ENCODE measurements at regions not wholly inside any gene's neighbourhood (a gene's known extent, or its start where the extent isn't known, plus 50 kb on each side); places are given as distances from the start of the nearest gene placed in this dataset.

- H3K4me3 ChIP-seq: no peak overlapping the region
- 32 to 71% (median 58%) methylated on average over 5 to 9 of the region's 9 CpGs for WGBS, 5 donors
- DNase-seq: no peak
These were observed 74.1 kb upstream of the HSPA9 start for GRCh38 chr5:138649316-138649720.

GRCh38 chr5:138648841-138649240 lies 73.6 kb upstream of the HSPA9 start:
- intact Hi-C loops (cut with DNase I; ENCODE audit: low total_unique reads): no loop called here
- Histone ChIP-seq H3K4me3 (no peak overlapping the region), H3K9me3 (no peaks in the 10 kb centered on the region), H3K27ac (peak overlapping the region in 5 of 8 donors; percentile 42 to 69 (median 49)), H3K36me3 (no peaks in the 10 kb centered on the region), H3K4me1 (peaks cover 13 to 55% (median 30%) of the 10 kb centered on the region in 6 donors), H3K27me3 (replicated peaks in 1 of 7) (peaks cover 0 to 91% (median 8%) of the 10 kb centered on the region in 7 donors)
- TF ChIP-seq CTCF (IDR thresholded peaks at IDR 0.05 in 8 of 11, conservative IDR thresholded peaks at IDR 0.05 in 3 of 11) (no peak), POLR2A (IDR thresholded peaks at IDR 0.05) (no peak), POLR2AphosphoS5 (IDR thresholded peaks at IDR 0.05) (no peak)
- DNase-seq: no peak
- 62 to 84% (median 82%) methylated on average over 1 to 2 of the region's 2 CpGs for WGBS, 5 donors

More at GRCh38 chr5:138649316-138649720, 74.1 kb upstream of the HSPA9 start:
- TF ChIP-seq POLR2A (IDR thresholded peaks at IDR 0.05) (no peak), POLR2AphosphoS5 (IDR thresholded peaks at IDR 0.05) (peak in 1 of 3 donors; percentile 44), CTCF (IDR thresholded peaks at IDR 0.05 in 8 of 11, conservative IDR thresholded peaks at IDR 0.05 in 3 of 11) (no peak)
- peak overlapping the region in 5 of 8 donors; percentile 42 to 69 (median 49) for H3K27ac ChIP-seq
- H3K27me3 ChIP-seq (replicated peaks in 1 of 7): peaks cover 0 to 96% (median 8%) of the 10 kb centered on the region in 7 donors
- H3K36me3 ChIP-seq: no peaks in the 10 kb centered on the region
- intact Hi-C loops (cut with DNase I; ENCODE audit: low total_unique reads): no loop called here
- H3K4me1 ChIP-seq: peaks cover 13 to 60% (median 34%) of the 10 kb centered on the region in 6 donors
- no peaks in the 10 kb centered on the region for H3K9me3 ChIP-seq

GRCh38 chr5:138647794-138648410 lies 72.7 kb upstream of the HSPA9 start:
- Histone ChIP-seq H3K27ac (no peak overlapping the region), H3K4me1 (peaks cover 13 to 47% (median 25%) of the 10 kb centered on the region in 6 donors), H3K27me3 (replicated peaks in 1 of 7) (peaks cover 0 to 86% (median 8%) of the 10 kb centered on the region in 7 donors), H3K36me3 (no peaks in the 10 kb centered on the region), H3K4me3 (no peak overlapping the region), H3K9me3 (no peaks in the 10 kb centered on the region)
- 73 to 95% (median 89%) methylated on average over 4 to 5 of the region's 5 CpGs for WGBS, 5 donors
- TF ChIP-seq POLR2AphosphoS5 (IDR thresholded peaks at IDR 0.05) (no peak), CTCF (IDR thresholded peaks at IDR 0.05 in 8 of 11, conservative IDR thresholded peaks at IDR 0.05 in 3 of 11) (no peak), POLR2A (IDR thresholded peaks at IDR 0.05) (no peak)
- intact Hi-C loops (cut with DNase I; ENCODE audit: low total_unique reads): no loop called here
- no peak for DNase-seq

- TF ChIP-seq CTCF (IDR thresholded peaks at IDR 0.05 in 8 of 11, conservative IDR thresholded peaks at IDR 0.05 in 3 of 11): no peak
- no peak for TF ChIP-seq POLR2A (IDR thresholded peaks at IDR 0.05)
- TF ChIP-seq POLR2AphosphoS5 (IDR thresholded peaks at IDR 0.05): peak in 1 of 3 donors; percentile 5
- Histone ChIP-seq H3K27ac (no peak overlapping the region), H3K9me3 (no peaks in the 10 kb centered on the region), H3K36me3 (no peaks in the 10 kb centered on the region), H3K4me1 (peaks cover 13 to 47% (median 25%) of the 10 kb centered on the region in 6 donors), H3K4me3 (no peak overlapping the region), H3K27me3 (replicated peaks in 1 of 7) (peaks cover 0 to 86% (median 8%) of the 10 kb centered on the region in 7 donors)
- intact Hi-C loops (cut with DNase I; ENCODE audit: low total_unique reads): no loop called here
- WGBS, 5 donors: 81 to 93% (median 89%) methylated on average over 5 of the region's 5 CpGs
- DNase-seq: no peak
These were observed 72.1 kb upstream of the HSPA9 start for GRCh38 chr5:138647261-138647788.
